ENCODE measurements at regions not wholly inside any gene's neighbourhood (a gene's known extent, or its start where the extent isn't known, plus 50 kb on each side); places are given as distances from the start of the nearest gene placed in this dataset.

DNA sequence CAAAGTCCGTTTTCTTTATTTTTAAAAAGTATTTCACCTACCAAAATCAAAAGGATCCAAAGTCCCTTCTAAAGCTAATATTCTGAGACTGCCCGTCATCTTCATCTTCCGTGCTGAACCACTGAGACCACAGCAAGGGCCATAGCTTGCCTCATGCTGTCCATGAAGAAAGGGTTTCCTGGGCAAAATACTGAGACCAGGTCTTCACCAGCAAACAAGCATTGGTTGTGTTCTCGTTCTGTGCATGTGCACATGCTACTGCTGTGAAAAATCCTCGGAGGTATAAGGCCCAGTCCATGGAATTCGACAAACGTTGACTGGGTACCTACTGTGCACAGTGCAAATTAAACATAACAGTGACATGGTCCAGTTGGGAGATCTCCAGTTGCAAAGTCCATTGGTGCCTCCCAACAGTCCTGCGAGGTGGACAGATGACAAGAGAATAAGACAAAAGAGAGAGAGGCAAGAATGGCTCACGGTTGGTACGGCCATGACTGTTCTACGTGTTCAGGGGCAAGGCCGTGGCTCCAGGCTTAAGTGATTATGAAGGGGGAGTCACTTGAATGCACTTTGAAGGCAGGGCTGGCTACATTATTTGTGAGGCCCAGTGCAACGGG is 192.6 kb upstream of the GLI2 start (continued):
- TF ChIP-seq ZFP82 (CRISPR knock-in tag; IDR thresholded peaks at IDR 0.05; ENCODE audit: borderline replicate concordance) (0 out of 2 replicates have a peak, but pooled peaks have one; percentile 82), ZNF24 (IDR thresholded peaks at IDR 0.05) (peak; percentile 8; the same call in 1 of the 2 replicates), NFE2L1 (CRISPR knock-in tag; IDR thresholded peaks at IDR 0.05; ENCODE audit: borderline replicate concordance) (no peak), EHMT2 (IDR thresholded peaks at IDR 0.05; ENCODE audit: borderline replicate concordance, low read depth, low read length) (peak; percentile 95), PAF1 (CRISPR knock-in tag; IDR thresholded peaks at IDR 0.05) (no peak), ELF3 (CRISPR knock-in tag; IDR thresholded peaks at IDR 0.05) (peak; percentile 44; the same call in 1 of the 2 replicates), HES4 (CRISPR knock-in tag; IDR thresholded peaks at IDR 0.05; ENCODE audit: borderline replicate concordance) (0 out of 2 replicates have a peak, but pooled peaks have one; percentile 53), RELA (CRISPR knock-in tag; IDR thresholded peaks at IDR 0.05) (no peak), POGZ (CRISPR knock-in tag; IDR thresholded peaks at IDR 0.05) (peak; percentile 66; the same call in 1 of the 2 replicates), SP4 (CRISPR knock-in tag; IDR thresholded peaks at IDR 0.05) (peak; percentile 61; the same call in 1 of the 2 replicates), ZSCAN9 (CRISPR knock-in tag; IDR thresholded peaks at IDR 0.05; ENCODE audit: borderline replicate concordance) (0 out of 2 replicates have a peak, but pooled peaks have one; percentile 50), ZNF570 (CRISPR knock-in tag; IDR thresholded peaks at IDR 0.05; ENCODE audit: borderline replicate concordance) (no peak), ZNF350 (CRISPR knock-in tag; IDR thresholded peaks at IDR 0.05; ENCODE audit: borderline replicate concordance, low read depth) (0 out of 2 replicates have a peak, but pooled peaks have one; percentile 20), ZNF329 (CRISPR knock-in tag; IDR thresholded peaks at IDR 0.05; ENCODE audit: low read depth) (no peak), ZBTB21 (CRISPR knock-in tag; IDR thresholded peaks at IDR 0.05) (0 out of 2 replicates have a peak, but pooled peaks have one; percentile 17), HDAC2 (CRISPR knock-in tag; IDR thresholded peaks at IDR 0.05) (peak; percentile 59), SRF (IDR thresholded peaks at IDR 0.05; ENCODE audit: low read depth, low read length) (no peak), ZNF790 (CRISPR knock-in tag; IDR thresholded peaks at IDR 0.05; ENCODE audit: borderline replicate concordance) (no peak), SPEN (CRISPR knock-in tag; IDR thresholded peaks at IDR 0.05; ENCODE audit: low read depth) (0 out of 2 replicates have a peak, but pooled peaks have one; percentile 26), MTF1 (CRISPR knock-in tag; IDR thresholded peaks at IDR 0.05) (no peak), ZBTB3 (CRISPR knock-in tag; IDR thresholded peaks at IDR 0.05; ENCODE audit: borderline replicate concordance, low read depth) (peak; percentile 89), CCAR2 (optimal IDR thresholded peaks at IDR 0.05; ENCODE audit: low read depth, low read length) (no peak), BORCS8-MEF2B (CRISPR knock-in tag; IDR thresholded peaks at IDR 0.05) (peak; percentile 37; the same call in 1 of the 2 replicates), ZSCAN21 (CRISPR knock-in tag; IDR thresholded peaks at IDR 0.05; ENCODE audit: borderline replicate concordance) (peak; percentile 43; the same call in 1 of the 2 replicates), ZNF496 (CRISPR knock-in tag; IDR thresholded peaks at IDR 0.05; ENCODE audit: insufficient replicate concordance) (no peak), NCOR1 (IDR thresholded peaks at IDR 0.05; ENCODE audit: borderline replicate concordance, low read length) (peak; percentile 77; the same call in 1 of the 2 replicates), RNF2 (conservative IDR thresholded peaks at IDR 0.05; ENCODE audit: low read depth) (peak; percentile 69; the same call in 1 of the 2 replicates), SOX13 (IDR thresholded peaks at IDR 0.05) (no peak; the same call in 1 of the 2 replicates), SOX13 (CRISPR knock-in tag; conservative IDR thresholded peaks at IDR 0.05 in 1 of 2, IDR thresholded peaks at IDR 0.05 in 1 of 2) (peak in 1 of 2 experiments; percentile 85; a peak in 2 of 4 replicates)
- TF ChIP-seq, protein P1, sequence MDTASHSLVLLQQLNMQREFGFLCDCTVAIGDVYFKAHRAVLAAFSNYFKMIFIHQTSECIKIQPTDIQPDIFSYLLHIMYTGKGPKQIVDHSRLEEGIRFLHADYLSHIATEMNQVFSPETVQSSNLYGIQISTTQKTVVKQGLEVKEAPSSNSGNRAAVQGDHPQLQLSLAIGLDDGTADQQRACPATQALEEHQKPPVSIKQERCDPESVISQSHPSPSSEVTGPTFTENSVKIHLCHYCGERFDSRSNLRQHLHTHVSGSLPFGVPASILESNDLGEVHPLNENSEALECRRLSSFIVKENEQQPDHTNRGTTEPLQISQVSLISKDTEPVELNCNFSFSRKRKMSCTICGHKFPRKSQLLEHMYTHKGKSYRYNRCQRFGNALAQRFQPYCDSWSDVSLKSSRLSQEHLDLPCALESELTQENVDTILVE (CRISPR knock-in tag; IDR thresholded peaks at IDR 0.05) = 0 out of 2 replicates have a peak, but pooled peaks have one; percentile 16
- TF ChIP-seq, protein P2, sequence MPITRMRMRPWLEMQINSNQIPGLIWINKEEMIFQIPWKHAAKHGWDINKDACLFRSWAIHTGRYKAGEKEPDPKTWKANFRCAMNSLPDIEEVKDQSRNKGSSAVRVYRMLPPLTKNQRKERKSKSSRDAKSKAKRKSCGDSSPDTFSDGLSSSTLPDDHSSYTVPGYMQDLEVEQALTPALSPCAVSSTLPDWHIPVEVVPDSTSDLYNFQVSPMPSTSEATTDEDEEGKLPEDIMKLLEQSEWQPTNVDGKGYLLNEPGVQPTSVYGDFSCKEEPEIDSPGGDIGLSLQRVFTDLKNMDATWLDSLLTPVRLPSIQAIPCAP (CRISPR knock-in tag; IDR thresholded peaks at IDR 0.05; ENCODE audit: low read depth) = no peak
